ENCODE measurements at regions not wholly inside any gene's neighbourhood (a gene's known extent, or its start where the extent isn't known, plus 50 kb on each side); places are given as distances from the start of the nearest gene placed in this dataset.

DNA sequence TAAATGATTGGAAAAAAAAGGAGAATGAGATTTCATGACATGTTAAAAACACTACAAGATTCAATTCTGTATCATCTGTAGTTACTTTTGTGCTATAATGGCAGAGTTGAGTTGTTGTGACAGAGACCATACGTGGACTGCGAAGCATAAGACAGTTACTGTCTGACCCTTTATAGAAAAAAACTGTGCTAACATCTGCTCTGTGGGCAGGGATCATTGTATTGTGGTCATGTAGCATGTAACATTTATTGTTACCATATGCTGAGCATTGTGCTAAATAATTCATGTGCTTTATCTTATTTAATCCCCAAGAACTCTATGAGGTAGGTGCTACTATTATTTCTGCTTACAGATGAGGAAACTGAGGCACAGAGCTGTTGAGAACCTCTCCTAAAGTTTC is 147.3 kb upstream of the HMHB1 start:
- CTCF ChIA-PET (ENCODE audit: low intra/inter-chr PET ratio, low total read pairs): no interaction called here
- 92% methylated on average over 2 of the region's 2 CpGs for WGBS (ENCODE audit: low lambda C conversion rate)
- POLR2A ChIA-PET: interaction anchor here (1.4 kb wide), 1 partner anchor 9 kb away, joined by 5 read pairs; no protein-coding TSS in a partner anchor
- Histone ChIP-seq H3K4me3 (replicated peaks in 1 of 3; ENCODE audit: insufficient read depth in 1 of 3, low read depth in 2 of 3, low read length in 3 of 3) (no peak overlapping the region), H3K9ac (ENCODE audit: insufficient read depth, low read depth, low read length) (no peak overlapping the region), H3K4me2 (ENCODE audit: low read depth, low read length) (no peak overlapping the region), H3K27ac (ENCODE audit: extremely low read length, insufficient read depth, low read length) (no peak overlapping the region), H4K20me1 (ENCODE audit: insufficient read depth, low read length) (no peaks in the 10 kb centered on the region), H3K27me3 (ENCODE audit: control insufficient read depth in 1 of 2, insufficient read depth in 2 of 2, low read length in 2 of 2) (peaks cover 0 to 30% of the 10 kb centered on the region in 2 experiments; a peak in 3 of 5 replicates), H3K9me3 (ENCODE audit: low read length) (no peaks in the 10 kb centered on the region), H3K36me3 (replicated peaks in 1 of 2; ENCODE audit: control insufficient read depth in 1 of 2, insufficient read depth in 2 of 2, low read length in 2 of 2) (no peaks in the 10 kb centered on the region), H3K4me1 (ENCODE audit: insufficient read depth, low read length) (peaks cover 28% of the 10 kb centered on the region), H2AFZ (ENCODE audit: low read length) (no peak overlapping the region), H3K79me2 (ENCODE audit: insufficient read depth, low read length) (no peaks in the 10 kb centered on the region)
- BruUV-seq (replicated peaks): no TSS peak
- ATAC-seq (no peak), FAIRE-seq (no peak), DNase-seq (ENCODE audit: low spot score) (no peak)
- in situ Hi-C loops (cut with HindIII; ENCODE audit: extremely low pct_ligation_motif_present, low pct_unique_long_range_greater_than_20kb) (no loop called here), intact Hi-C loops (cut with micrococcal nuclease; ENCODE audit: unreplicated experiment) (no loop called here)
- TF ChIP-seq ZNF460 (CRISPR knock-in tag; IDR thresholded peaks at IDR 0.05; ENCODE audit: borderline replicate concordance): no peak
- TF ChIP-seq, protein P1, sequence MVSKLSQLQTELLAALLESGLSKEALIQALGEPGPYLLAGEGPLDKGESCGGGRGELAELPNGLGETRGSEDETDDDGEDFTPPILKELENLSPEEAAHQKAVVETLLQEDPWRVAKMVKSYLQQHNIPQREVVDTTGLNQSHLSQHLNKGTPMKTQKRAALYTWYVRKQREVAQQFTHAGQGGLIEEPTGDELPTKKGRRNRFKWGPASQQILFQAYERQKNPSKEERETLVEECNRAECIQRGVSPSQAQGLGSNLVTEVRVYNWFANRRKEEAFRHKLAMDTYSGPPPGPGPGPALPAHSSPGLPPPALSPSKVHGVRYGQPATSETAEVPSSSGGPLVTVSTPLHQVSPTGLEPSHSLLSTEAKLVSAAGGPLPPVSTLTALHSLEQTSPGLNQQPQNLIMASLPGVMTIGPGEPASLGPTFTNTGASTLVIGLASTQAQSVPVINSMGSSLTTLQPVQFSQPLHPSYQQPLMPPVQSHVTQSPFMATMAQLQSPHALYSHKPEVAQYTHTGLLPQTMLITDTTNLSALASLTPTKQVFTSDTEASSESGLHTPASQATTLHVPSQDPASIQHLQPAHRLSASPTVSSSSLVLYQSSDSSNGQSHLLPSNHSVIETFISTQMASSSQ (IDR thresholded peaks at IDR 0.05; ENCODE audit: low read depth): no peak
- TF ChIP-seq, protein P1 (CRISPR knock-in tag; IDR thresholded peaks at IDR 0.05; ENCODE audit: borderline replicate concordance): no peak
- TF ChIP-seq, protein P2, sequence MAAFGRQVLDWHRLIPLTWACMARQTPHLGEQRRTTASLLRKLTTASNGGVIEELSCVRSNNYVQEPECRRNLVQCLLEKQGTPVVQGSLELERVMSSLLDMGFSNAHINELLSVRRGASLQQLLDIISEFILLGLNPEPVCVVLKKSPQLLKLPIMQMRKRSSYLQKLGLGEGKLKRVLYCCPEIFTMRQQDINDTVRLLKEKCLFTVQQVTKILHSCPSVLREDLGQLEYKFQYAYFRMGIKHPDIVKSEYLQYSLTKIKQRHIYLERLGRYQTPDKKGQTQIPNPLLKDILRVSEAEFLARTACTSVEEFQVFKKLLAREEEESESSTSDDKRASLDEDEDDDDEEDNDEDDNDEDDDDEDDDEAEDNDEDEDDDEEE (CRISPR knock-in tag; IDR thresholded peaks at IDR 0.05): no peak
- TF ChIP-seq KDM5A (IDR thresholded peaks at IDR 0.05; ENCODE audit: borderline replicate concordance, low read length): no peak
- TF ChIP-seq ZNF775 (CRISPR knock-in tag; IDR thresholded peaks at IDR 0.05; ENCODE audit: borderline replicate concordance): no peak
- no peak for TF ChIP-seq ZNF577 (CRISPR knock-in tag; IDR thresholded peaks at IDR 0.05; ENCODE audit: borderline replicate concordance, low read depth)
- no peak for TF ChIP-seq SNRNP70 (IDR thresholded peaks at IDR 0.05; ENCODE audit: low read depth, low read length)
- no peak for TF ChIP-seq RBM22 (optimal IDR thresholded peaks at IDR 0.05; ENCODE audit: low read length)
- no peak for TF ChIP-seq PRMT3 (CRISPR knock-in tag; IDR thresholded peaks at IDR 0.05; ENCODE audit: borderline replicate concordance, low read depth)
- TF ChIP-seq ZNF879 (CRISPR knock-in tag; IDR thresholded peaks at IDR 0.05): no peak
- TF ChIP-seq, protein P3, sequence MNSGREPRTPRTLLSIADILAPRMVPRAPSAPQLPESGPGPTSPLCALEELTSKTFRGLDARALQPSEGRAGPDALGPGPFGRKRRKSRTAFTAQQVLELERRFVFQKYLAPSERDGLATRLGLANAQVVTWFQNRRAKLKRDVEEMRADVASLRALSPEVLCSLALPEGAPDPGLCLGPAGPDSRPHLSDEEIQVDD (CRISPR knock-in tag; IDR thresholded peaks at IDR 0.05; ENCODE audit: borderline replicate concordance): no peak
- no peak for TF ChIP-seq SIX1 (CRISPR knock-in tag; IDR thresholded peaks at IDR 0.05; ENCODE audit: borderline replicate concordance)
- no peak for TF ChIP-seq SPEN (CRISPR knock-in tag; IDR thresholded peaks at IDR 0.05; ENCODE audit: low read depth)
- no peak for TF ChIP-seq BORCS8-MEF2B (CRISPR knock-in tag; IDR thresholded peaks at IDR 0.05)
- TF ChIP-seq ZSCAN21 (CRISPR knock-in tag; IDR thresholded peaks at IDR 0.05; ENCODE audit: borderline replicate concordance): no peak
- TF ChIP-seq TOPORS (CRISPR knock-in tag; IDR thresholded peaks at IDR 0.05): no peak

All from HepG2 (cell line).